Head of caudate nucleus (tissue), 42 donors: ENCODE measurements at regions not wholly inside any gene's neighbourhood (a gene's known extent, or its start where the extent isn't known, plus 50 kb on each side); places are given as distances from the start of the nearest gene placed in this dataset.

ENCODE experiments used
- DNase-seq, 42 donors: peaks; one replicate each; pipeline versions ENCODE4 v3.0.0 to v3.0.0-alpha.2; 2020 to 2021; ENCODE audit warnings: mixed read lengths in 7 of 42
- intact Hi-C: fragments of 100-400 bp; cut with DNase I; formaldehyde crosslinking; loops from one replicate; pipeline ENCODE4 v1.15.0; 2022

GRCh38 chr3:177743173-177743890, 546.0 kb upstream of the TBL1XR1 start:
- intact Hi-C loops, result no loop called here
- DNase-seq, result no peak

- intact Hi-C loops, result no loop called here
Measured at GRCh38 chr3:177744873-177745606, 547.8 kb upstream of the TBL1XR1 start.

DNA sequence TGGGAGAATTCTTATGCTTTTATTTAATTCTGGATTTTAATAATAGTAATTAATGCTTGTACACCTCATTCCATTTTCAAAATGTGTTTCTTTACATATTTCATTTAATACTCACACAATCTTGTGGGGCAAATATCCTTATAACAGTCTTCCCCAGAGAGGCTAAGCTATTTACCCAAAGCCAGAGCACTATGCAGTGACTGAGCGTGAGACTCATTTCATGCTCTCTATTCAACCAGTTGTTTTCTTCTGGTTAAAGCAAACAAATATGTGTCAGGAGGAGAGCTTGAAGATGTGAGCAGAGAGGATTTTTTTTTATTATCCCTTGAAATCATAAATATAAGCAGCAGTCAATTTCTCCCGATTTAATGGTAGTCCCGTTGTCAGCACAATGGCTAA, 548.3 kb upstream of the TBL1XR1 start:
- DNase-seq, result no peak
- intact Hi-C loops, result no loop called here

More at GRCh38 chr3:177744873-177745606, 547.8 kb upstream of the TBL1XR1 start:
- DNase-seq, result no peak

DNA sequence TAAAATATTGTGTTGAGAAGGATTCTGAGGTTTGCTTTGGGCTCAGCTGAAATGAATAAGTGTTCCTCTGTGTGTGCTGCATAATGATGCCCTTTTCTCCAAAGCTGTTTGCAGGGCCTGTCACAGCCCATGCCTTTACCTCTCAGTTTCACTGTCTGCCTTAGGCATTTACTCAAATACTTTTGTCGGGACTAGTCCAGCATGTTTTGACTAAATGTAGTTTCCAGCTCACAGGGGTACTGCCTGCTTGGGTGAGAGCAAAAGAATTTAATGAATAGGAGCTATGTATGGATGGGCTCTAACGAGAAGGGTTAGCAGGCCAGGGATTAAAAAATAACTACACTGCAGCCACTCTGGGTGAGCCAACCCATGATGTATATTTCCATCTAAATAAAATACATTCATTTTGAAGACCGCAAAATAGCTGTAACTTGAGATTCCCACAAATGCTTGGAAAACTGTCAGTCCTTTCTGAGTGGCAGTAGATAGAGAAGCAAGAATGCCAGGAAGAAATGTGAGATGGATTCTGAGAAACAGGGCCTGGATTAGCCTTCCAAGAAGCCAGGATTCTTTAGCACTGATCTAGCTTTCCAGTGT, 549.2 kb upstream of the TBL1XR1 start:
- intact Hi-C loops, result no loop called here
- no peak for DNase-seq

- DNase-seq, result no peak
- intact Hi-C loops, result no loop called here
Measured at GRCh38 chr3:177749836-177750235, 552.6 kb upstream of the TBL1XR1 start.

GRCh38 chr3:177750436-177750835, 553.2 kb upstream of the TBL1XR1 start:
- intact Hi-C loops, result no loop called here
- DNase-seq, result no peak

DNA sequence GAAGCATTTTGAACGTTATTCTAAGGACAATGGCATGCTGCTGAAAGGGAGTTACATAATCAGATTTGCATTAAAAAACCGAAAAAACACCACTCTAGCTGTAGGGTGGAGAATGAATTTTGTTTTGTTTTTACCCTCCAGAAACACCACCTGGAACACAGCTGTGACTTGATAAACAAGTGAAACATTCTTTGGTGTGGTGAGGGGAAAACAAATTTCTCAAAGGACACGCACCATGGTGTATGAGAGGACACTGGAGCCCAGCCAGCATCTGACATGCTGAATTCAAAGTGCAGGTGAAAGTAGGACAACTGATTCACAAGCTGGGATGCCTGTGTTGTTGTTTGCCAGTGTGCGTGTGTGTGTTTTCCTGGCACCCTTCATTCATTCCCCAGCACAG, 554.5 kb upstream of the TBL1XR1 start:
- DNase-seq, result no peak
- intact Hi-C loops, result no loop called here

- intact Hi-C loops, result no loop called here
- DNase-seq, result no peak
Measured at GRCh38 chr3:177752831-177753230, 555.5 kb upstream of the TBL1XR1 start.

- intact Hi-C loops, result no loop called here
- DNase-seq, result peak in 4 of 42 donors; percentile 19 to 24 (median 22)
Measured at GRCh38 chr3:177753451-177754155, 556.3 kb upstream of the TBL1XR1 start.

GRCh38 chr3:177754508-177754921, 557.2 kb upstream of the TBL1XR1 start:
- intact Hi-C loops, result no loop called here
- no peak for DNase-seq

GRCh38 chr3:177758126-177758525, 560.8 kb upstream of the TBL1XR1 start:
- intact Hi-C loops, result no loop called here
- DNase-seq, result no peak

DNA sequence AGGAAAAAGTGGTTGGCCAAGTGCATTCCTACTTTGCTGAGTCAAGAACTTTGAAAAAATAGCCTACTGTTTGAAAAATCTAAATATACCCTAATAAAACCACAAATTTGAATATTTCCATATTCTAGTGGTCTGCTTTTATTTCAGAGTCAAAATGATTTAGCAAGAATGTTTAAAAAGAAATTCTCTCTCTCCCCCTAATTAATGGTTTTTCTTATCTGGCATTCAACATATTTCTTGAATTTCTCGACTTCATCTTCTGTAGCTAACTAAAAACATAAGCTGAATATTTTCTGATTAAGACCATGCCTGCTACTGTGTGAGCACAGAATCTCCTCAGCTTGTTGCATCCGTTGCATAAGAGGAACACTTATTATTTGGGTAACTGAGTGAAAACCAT, 563.5 kb upstream of the TBL1XR1 start:
- intact Hi-C loops, result no loop called here
- no peak for DNase-seq

DNA sequence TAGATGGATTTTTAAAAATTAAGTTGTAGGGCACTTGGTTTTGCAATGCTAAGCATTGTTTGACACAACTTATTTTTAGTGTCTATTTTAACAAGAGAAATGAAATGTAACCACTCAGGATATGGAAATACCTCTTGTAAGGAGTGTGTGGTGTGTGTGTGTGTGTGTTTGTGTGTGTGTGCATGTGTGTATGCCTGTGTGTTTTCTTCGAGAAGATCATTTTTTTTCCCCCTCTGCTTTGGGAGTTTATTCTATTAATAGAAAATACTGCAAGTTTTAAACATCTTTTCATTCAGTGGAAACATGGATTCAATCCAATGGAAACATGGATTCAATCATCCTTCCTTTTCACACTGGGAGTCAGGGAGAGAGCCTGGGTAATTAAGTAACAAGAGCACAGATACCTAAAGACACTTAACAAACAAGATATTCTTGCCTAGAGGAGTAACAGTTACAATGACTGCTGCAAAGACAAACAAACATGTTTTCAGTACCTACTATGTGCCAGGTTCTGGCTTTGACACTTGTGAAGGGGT, 567.2 kb upstream of the TBL1XR1 start:
- no peak for DNase-seq
- intact Hi-C loops, result no loop called here

- DNase-seq, result no peak
- intact Hi-C loops, result no loop called here
Measured at GRCh38 chr3:177764933-177765332, 567.7 kb upstream of the TBL1XR1 start.

- DNase-seq, result no peak
- intact Hi-C loops, result no loop called here
Measured at GRCh38 chr3:177770383-177771230, 573.3 kb upstream of the TBL1XR1 start.

- no peak for DNase-seq
- intact Hi-C loops, result no loop called here
Measured at GRCh38 chr3:177771780-177772179, 574.5 kb upstream of the TBL1XR1 start.

DNA sequence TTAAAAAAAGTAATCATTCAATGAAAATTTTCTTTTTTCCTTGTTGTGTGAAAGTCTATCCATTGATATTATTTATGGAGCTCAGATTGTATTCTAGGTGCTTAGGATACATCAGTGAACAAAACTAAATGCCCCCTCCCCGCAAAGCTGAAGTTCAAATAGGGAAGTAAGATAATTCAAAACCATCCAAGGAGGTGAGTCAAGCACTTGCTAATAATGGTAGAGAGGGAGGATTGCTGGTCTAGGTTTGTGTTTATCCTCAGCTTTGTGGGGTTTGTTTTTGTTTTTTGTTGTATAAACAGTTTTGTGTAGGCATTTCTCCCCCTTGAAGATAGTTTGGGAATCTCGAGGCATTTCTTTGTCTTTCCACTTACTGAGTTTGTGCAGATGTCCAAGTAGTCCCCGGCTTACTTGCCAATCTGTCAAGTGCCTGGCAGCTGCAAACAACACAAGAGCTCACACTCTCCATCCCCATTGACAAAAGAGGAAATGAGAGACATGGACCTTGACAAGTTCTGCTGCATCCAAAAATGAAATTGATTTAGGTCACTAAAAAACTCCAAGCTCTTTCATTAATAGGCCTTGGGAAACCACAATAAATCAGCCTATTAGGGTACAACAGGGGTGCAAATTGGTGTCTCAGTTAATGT, 575.8 kb upstream of the TBL1XR1 start:
- DNase-seq, result no peak

DNA sequence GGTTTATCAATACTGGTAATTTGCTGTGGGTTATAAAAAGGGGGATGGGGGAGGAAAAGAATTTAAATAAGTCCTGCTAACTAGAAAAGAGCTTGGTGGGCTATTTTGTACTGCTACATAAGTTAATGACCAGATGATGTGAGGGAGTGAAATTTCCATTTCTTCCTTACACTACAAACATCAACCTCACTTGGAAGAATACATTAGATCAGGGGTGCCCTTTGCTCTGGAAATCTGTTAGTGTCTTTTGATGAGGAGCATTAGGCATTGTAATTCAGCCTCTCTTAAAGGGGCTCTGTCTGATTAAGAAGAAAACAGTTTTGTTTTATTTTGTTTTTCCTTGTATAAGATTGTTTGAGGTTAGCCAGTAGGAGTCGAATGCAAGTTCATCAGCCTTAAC, 576.4 kb upstream of the TBL1XR1 start:
- intact Hi-C loops, result no loop called here

More for the DNA sequence above, 575.8 kb upstream of the TBL1XR1 start:
- intact Hi-C loops, result no loop called here

More for the DNA sequence above, 576.4 kb upstream of the TBL1XR1 start:
- DNase-seq, result no peak
